ENCODE measurements at regions not wholly inside any gene's neighbourhood (a gene's known extent, or its start where the extent isn't known, plus 50 kb on each side); places are given as distances from the start of the nearest gene placed in this dataset.

DNA sequence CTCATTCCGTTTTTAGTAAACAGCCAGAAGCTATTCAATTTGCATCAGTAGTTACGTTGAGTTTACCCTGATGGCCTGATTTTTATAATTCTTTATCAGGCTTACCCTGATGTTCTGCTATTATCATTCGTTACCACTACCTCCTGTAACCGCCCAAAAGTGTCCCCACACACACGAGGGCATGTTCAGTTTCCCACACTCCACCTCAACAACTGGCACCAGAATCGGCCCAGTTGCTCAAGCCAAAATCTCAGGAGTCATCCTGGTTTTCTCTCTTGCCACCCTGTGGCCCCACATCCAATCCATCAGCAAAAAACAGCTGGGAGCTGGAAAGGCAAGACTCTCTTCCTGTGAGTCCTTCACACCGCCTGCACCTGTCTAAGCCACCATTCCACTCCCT lies 102.9 kb upstream of the RAB6C start:
- TF ChIP-seq, protein P1, sequence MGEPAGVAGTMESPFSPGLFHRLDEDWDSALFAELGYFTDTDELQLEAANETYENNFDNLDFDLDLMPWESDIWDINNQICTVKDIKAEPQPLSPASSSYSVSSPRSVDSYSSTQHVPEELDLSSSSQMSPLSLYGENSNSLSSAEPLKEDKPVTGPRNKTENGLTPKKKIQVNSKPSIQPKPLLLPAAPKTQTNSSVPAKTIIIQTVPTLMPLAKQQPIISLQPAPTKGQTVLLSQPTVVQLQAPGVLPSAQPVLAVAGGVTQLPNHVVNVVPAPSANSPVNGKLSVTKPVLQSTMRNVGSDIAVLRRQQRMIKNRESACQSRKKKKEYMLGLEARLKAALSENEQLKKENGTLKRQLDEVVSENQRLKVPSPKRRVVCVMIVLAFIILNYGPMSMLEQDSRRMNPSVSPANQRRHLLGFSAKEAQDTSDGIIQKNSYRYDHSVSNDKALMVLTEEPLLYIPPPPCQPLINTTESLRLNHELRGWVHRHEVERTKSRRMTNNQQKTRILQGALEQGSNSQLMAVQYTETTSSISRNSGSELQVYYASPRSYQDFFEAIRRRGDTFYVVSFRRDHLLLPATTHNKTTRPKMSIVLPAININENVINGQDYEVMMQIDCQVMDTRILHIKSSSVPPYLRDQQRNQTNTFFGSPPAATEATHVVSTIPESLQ (CRISPR knock-in tag; IDR thresholded peaks at IDR 0.05), result no peak
- TF ChIP-seq, protein P2, sequence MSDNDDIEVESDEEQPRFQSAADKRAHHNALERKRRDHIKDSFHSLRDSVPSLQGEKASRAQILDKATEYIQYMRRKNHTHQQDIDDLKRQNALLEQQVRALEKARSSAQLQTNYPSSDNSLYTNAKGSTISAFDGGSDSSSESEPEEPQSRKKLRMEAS (CRISPR knock-in tag; IDR thresholded peaks at IDR 0.05), result no peak
- TF ChIP-seq, protein P3, sequence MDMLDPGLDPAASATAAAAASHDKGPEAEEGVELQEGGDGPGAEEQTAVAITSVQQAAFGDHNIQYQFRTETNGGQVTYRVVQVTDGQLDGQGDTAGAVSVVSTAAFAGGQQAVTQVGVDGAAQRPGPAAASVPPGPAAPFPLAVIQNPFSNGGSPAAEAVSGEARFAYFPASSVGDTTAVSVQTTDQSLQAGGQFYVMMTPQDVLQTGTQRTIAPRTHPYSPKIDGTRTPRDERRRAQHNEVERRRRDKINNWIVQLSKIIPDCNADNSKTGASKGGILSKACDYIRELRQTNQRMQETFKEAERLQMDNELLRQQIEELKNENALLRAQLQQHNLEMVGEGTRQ (CRISPR knock-in tag; IDR thresholded peaks at IDR 0.05), result no peak
- TF ChIP-seq, protein P4, sequence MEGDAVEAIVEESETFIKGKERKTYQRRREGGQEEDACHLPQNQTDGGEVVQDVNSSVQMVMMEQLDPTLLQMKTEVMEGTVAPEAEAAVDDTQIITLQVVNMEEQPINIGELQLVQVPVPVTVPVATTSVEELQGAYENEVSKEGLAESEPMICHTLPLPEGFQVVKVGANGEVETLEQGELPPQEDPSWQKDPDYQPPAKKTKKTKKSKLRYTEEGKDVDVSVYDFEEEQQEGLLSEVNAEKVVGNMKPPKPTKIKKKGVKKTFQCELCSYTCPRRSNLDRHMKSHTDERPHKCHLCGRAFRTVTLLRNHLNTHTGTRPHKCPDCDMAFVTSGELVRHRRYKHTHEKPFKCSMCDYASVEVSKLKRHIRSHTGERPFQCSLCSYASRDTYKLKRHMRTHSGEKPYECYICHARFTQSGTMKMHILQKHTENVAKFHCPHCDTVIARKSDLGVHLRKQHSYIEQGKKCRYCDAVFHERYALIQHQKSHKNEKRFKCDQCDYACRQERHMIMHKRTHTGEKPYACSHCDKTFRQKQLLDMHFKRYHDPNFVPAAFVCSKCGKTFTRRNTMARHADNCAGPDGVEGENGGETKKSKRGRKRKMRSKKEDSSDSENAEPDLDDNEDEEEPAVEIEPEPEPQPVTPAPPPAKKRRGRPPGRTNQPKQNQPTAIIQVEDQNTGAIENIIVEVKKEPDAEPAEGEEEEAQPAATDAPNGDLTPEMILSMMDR (IDR thresholded peaks at IDR 0.05), result no peak
- TF ChIP-seq MXD4 (CRISPR knock-in tag; IDR thresholded peaks at IDR 0.05; ENCODE audit: borderline replicate concordance) (no peak), ESRRA (CRISPR knock-in tag; IDR thresholded peaks at IDR 0.05; ENCODE audit: borderline replicate concordance) (no peak), SP1 (CRISPR knock-in tag; conservative IDR thresholded peaks at IDR 0.05) (no peak), CREB1 (CRISPR knock-in tag; IDR thresholded peaks at IDR 0.05) (no peak), TCF7 (CRISPR knock-in tag; IDR thresholded peaks at IDR 0.05; ENCODE audit: low read depth) (no peak)
- TF ChIP-seq, protein P5, sequence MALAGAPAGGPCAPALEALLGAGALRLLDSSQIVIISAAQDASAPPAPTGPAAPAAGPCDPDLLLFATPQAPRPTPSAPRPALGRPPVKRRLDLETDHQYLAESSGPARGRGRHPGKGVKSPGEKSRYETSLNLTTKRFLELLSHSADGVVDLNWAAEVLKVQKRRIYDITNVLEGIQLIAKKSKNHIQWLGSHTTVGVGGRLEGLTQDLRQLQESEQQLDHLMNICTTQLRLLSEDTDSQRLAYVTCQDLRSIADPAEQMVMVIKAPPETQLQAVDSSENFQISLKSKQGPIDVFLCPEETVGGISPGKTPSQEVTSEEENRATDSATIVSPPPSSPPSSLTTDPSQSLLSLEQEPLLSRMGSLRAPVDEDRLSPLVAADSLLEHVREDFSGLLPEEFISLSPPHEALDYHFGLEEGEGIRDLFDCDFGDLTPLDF (CRISPR knock-in tag; IDR thresholded peaks at IDR 0.05), result no peak
- TF ChIP-seq, protein P6, sequence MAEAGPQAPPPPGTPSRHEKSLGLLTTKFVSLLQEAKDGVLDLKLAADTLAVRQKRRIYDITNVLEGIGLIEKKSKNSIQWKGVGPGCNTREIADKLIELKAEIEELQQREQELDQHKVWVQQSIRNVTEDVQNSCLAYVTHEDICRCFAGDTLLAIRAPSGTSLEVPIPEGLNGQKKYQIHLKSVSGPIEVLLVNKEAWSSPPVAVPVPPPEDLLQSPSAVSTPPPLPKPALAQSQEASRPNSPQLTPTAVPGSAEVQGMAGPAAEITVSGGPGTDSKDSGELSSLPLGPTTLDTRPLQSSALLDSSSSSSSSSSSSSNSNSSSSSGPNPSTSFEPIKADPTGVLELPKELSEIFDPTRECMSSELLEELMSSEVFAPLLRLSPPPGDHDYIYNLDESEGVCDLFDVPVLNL (CRISPR knock-in tag; IDR thresholded peaks at IDR 0.05; ENCODE audit: borderline replicate concordance, low read depth), result no peak
